ENCODE measurements at regions not wholly inside any gene's neighbourhood (a gene's known extent, or its start where the extent isn't known, plus 50 kb on each side); places are given as distances from the start of the nearest gene placed in this dataset.

GRCh38 chr13:106263801-106264200, 271.7 kb downstream of the EFNB2 start:
- TF ChIP-seq, protein P1, sequence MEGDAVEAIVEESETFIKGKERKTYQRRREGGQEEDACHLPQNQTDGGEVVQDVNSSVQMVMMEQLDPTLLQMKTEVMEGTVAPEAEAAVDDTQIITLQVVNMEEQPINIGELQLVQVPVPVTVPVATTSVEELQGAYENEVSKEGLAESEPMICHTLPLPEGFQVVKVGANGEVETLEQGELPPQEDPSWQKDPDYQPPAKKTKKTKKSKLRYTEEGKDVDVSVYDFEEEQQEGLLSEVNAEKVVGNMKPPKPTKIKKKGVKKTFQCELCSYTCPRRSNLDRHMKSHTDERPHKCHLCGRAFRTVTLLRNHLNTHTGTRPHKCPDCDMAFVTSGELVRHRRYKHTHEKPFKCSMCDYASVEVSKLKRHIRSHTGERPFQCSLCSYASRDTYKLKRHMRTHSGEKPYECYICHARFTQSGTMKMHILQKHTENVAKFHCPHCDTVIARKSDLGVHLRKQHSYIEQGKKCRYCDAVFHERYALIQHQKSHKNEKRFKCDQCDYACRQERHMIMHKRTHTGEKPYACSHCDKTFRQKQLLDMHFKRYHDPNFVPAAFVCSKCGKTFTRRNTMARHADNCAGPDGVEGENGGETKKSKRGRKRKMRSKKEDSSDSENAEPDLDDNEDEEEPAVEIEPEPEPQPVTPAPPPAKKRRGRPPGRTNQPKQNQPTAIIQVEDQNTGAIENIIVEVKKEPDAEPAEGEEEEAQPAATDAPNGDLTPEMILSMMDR (IDR thresholded peaks at IDR 0.05; ENCODE audit: poor library complexity): no peak
- no peak for TF ChIP-seq EZH2 (IDR thresholded peaks at IDR 0.05; ENCODE audit: borderline replicate concordance)

All from hepatocyte (in vitro differentiated cells).